ENCODE measurements at regions not wholly inside any gene's neighbourhood (a gene's known extent, or its start where the extent isn't known, plus 50 kb on each side); places are given as distances from the start of the nearest gene placed in this dataset.

DNA sequence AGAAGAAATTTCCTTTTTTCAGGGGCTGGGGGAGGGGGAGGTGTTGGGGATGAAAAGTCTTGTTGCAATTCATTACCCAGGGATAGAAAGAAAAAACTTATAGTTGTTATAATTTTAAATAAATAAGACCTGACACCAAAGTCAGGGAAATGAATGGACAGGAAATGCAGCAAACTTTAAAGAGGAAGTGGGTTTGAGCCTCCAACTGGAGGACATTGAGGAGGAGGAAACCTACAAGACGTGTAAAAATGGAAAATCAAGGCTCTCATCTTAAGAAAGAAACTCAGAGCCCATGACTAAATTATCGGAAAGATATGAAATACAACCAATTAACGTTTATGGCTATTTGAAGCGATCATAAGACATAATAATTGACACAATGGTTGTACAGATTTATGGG, 54.4 kb downstream of the NIBAN1 start:
- DNase-seq (ENCODE audit: low read depth) = no peak

DNA sequence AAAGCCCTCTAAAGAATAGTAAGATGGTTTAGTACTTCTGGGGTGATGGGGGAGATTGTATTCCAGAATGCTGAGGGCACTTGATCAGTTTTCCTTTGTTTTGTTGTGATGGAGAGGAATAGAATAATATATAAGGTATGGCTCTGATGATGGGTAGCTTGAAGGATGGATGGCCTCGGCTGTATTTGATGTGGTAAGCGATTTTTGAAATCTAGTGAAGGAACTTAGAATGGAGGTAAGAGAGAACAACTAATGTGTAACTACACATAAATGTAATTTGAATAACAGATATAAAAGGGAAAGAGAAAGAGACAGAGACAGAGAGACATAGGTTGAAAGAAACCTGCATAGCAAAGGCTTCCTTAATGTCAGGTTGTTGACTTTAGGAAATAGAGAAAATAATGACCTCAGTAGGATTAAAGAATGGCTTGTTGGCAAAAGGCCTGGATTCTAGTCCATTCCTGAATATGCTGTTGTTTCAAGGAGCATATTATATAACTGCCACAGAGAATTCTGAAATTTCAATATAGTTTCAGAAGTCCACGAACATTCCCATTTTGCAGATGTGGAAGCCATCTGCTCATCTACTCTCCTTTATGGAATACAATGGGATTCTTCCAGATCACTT, 58.7 kb downstream of the NIBAN1 start:
- DNase-seq (ENCODE audit: low read depth) = no peak

DNA sequence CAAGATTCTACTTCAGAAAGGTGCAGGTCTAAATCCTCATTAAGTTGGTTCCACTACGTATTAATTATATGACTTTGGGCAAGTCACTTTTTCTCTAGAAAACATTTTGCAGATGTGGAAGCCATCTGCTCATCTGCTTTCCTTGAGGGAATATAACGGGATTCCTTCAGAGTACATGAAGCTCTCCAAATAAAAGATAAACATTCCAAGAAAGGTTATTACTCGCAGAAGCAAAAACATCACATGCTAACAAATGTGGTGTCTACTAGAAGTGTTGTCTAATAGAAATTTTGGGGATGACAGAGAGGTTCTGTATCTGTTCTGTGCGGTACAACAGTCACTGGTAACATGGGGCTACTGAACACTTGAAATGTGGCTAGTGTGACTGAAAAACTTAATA, 60.2 kb downstream of the NIBAN1 start:
- no peak for DNase-seq (ENCODE audit: low read depth)

DNA sequence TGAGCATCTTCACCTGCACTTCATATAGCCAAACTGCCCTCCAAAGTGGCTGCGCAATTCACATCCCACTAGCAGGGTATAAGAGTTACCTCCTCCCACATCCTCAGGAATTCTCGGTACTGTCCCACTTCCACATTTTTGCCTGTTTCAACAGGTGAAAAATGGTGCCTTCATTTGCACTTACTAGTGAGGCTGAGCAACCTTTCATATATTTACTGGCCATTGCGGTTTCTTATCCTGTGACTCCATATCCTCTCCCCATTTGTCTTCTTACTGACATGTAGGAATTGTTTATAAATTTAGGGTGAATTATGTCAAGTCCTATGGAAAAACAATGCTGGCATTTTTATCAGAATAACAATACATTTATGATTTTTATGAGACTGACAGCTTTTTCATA, 61.9 kb downstream of the NIBAN1 start:
- no peak for DNase-seq (ENCODE audit: low read depth)

DNA sequence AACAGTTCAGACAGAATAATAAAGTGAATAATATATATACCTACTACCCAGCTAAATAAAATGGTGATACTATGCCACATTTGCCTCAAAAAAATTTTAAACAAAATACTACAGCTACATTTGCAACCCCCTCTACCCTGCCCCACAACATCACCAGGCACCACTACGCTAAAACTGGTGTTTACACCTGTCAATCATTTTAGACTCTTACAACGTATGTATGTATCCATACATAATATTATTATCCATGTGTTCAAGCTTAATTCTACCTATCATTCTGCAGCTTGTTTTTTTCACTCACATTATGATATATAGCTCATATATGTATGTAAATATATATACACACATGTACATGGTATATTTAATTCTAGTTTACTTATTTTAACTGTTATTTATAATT, 62.5 kb downstream of the NIBAN1 start:
- DNase-seq (ENCODE audit: low read depth) = no peak

DNA sequence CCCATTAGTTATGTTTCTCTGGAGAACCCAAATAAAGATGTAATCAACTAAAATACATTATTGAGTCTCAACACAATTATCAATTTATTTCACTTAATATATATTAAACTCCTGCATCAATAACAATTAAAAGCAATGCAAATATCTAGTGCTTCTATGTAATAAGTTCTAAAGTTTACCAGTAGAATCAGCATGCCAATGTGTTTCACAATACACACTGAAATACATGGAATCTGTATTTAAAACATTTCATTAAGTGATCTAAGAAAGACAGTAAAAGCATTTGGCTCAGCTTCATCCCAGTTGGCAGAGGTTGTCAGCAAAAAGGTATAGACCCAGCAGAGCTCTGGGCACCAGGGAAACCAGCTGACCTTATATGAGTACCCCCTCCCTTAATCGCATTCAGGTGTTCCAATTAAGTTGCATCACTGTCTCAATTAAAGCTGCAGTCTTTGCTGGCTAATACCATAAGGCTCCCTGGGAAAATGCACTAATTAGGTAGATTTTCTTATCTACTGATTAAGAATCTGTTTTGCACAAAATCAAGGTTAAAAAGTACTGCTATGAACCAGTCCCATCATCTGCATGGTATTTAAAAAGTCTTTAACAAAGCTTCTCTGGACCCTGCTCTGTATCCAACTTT, 63.1 kb downstream of the NIBAN1 start:
- DNase-seq (ENCODE audit: low read depth) = no peak

DNA sequence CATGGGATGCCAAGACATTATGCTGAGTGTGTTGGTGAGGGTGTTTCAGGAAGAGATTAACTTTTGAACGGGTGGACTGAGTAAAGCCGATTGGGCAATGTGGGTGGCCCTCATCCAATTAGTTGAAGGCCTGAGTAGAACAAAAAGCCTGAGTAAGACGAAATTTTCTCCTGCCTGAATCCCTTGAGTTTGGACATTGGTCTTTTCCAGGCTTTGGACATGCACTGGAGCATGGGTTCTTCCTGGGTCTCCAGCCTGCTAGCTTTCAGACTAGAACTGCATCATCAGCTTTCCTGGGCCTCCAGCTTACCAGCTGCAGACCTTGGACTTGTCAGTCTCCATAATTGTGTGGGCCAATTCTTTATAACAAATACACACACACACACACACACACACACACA, 63.6 kb downstream of the NIBAN1 start:
- no peak for DNase-seq (ENCODE audit: low read depth)

DNA sequence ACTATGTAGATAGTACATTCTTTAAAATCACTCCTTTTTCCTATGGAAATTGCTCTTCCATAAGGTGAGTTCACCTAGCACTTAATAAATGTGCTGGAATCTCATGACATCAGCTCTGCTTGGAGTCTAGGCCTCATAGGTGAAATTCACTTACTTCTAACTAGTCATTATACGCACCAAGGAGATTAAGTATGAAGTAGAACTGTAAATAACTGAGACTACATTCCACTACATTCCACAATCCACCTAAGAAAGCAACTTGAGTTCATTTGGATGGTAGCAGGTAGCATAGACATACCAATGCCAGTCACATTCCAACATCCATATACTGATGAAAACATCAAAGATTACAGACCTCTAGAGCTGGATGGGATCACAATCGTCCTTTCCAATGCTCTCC, 64.3 kb downstream of the NIBAN1 start:
- no peak for DNase-seq (ENCODE audit: low read depth)

DNA sequence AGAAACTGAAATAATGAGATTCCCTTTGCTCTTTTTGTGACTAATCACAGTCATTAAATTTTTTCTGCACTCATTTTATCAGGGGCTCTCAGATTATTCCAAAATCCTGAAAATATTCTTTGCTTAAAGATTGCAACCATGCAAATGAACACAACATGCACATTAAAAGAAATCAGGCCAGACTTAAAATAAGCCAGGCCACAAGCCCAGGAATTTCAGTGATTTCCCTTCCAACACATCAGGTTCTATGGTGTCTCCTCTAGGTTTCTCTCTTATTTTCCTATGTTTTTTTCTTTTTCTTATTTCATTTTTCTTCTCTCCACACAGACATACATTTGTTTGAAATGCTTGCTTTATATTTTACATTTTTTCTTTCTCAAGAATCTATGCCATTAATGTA, 65.3 kb downstream of the NIBAN1 start:
- DNase-seq (ENCODE audit: low read depth) = no peak

DNA sequence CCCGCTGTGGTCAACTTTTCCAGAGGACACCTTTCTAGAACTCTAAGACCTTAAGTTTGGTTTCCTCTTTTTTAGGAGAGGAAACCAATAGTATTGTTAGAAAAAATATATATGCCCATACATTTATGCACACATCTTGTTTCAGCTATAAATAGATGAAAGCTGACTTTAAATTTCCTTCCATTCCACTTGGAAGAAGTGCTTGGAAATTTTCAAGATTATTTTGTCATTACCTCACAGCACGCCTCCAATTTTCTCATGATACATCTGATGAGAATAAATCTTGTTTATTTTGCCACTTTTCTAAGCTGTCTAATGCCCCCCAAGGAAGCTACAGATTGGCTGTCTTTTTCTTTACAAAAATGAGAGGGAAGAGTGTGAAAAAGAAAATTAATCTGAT, 65.8 kb downstream of the NIBAN1 start:
- no peak for DNase-seq (ENCODE audit: low read depth)

DNA sequence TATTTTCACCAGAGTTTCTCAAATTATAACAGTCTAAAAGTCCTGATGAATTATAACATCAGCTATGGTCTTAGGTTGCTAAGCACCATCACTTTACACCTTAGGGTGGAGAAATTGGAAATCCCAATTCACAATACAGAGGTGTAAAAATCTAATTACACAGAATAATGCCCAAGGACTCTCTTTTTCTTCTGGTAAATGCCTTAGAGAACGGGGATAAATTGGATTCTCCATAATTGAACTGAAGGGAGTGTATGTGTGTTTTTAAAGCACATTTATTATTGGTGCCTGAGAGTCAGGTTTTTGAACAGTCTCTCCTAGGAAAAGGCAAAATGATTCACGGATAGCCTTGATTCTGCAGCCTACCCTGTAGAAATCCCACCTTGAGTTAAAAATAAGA, 66.8 kb downstream of the NIBAN1 start:
- no peak for DNase-seq (ENCODE audit: low read depth)

DNA sequence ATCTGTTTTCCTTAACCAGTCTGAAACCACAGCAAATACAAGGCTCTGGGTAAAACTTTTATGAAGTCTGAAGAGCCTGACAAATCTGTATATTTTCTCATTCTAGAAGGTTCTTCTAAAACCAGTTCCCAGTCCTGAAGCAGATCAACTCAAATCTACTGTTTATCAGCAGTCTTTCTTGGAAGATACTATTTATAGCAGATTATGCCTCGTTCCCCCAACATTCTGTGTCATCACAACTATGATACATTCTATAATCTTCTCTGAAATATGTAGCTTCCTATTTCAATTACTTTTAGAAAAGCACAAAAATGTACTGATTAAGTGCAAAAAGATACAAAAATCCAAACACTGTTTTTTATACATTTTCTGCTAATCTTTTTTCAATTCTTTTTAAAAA, 67.5 kb downstream of the NIBAN1 start:
- no peak for DNase-seq (ENCODE audit: low read depth)

DNA sequence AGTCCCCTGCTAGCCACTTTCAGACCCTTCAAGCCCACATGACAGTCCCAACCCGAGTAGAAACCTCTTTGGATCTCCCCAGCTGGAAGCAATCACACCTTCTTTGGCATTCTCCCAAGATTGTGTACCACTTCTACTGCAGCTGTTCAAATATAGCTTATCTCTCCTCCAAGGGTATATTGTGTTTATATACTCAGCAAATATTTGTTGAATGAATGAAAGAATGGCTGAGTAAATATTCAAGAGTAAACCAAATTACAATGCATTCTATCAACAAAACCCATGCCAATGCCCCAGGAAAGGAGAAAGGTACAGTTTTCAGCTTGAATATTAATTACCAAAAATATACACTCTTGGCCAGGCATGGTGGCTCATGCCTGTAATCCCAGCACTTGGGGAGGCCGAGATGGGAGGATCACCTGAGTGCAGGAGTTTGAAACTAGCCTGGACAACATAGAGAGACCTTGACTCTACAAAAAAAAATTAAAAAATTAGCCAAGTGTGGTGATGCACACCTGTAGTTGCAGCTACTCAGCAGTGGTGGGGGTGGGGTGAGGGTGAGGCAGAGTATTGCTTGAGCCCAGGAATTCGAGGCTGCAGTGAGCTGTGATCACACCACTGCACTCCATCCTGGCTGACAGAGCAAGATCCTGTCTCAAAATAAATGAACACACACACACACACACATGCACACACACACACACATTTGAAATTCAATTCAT, 68.5 kb downstream of the NIBAN1 start:
- no peak for DNase-seq (ENCODE audit: low read depth)

DNA sequence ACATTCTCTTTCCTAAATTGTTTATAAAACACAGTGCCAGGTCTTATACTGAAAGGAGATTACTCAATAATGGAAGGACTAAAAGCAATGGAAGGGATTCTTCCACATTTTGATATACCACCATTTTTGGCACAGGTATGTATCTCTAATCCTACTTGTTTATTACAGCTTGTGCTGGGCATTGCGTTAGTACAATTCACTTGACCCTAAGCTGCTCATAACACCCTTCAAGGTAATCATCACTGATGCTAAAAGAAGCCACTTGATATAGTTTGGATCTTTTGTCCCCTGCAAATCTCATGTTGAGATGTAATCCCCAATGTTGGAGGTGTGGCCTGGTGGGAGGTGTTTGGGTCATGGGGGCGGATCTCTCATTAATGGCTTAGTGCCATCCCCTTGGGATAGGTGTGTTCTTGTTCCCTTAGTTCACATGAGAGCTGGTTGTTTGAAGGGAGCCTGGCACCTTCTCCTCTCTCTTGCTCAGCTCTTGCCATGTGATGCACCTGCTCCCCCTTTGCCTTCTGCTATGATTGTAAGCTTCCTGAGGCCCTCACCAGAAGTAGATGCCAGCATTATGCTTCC, 71.1 kb downstream of the NIBAN1 start:
- no peak for DNase-seq (ENCODE audit: low read depth)

DNA sequence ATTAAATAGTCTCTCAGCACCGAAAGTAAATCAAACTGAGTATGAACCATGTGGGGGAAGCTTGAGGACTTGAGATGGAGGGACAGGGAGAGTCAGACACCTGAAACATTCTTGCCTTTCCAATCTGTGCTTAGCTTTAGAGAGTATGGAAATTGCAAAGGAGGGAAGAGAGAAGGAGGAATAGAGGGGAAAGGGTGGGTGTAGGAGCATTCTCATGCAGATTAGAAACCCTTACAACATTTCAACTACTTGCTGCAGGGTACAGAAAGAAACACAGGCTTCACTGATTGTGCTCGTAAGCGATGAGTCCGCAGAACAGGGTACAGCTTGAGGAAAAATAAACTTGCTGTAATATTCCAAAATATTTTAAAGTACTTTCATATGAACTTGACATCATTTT, 73.8 kb downstream of the NIBAN1 start:
- no peak for DNase-seq (ENCODE audit: low read depth)

DNA sequence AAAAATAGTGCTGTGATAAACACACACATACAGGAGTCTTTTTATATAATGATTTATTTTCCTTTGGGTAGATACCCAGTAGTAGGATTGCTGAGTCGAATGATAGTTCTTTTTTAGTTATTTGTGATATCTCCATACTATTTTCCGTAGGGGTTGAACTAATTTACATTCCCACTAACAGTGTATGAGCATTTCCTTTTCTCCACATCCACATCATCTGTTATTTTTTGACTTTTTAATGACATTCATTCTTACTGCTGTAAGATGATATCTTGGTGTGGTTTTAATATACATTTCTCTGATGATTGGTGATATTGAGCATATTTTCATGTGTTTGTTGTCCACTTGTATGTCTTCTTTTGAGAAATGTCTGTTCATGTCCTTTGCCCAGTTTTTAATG, 78.3 kb downstream of the NIBAN1 start:
- DNase-seq (ENCODE audit: low read depth) = no peak

DNA sequence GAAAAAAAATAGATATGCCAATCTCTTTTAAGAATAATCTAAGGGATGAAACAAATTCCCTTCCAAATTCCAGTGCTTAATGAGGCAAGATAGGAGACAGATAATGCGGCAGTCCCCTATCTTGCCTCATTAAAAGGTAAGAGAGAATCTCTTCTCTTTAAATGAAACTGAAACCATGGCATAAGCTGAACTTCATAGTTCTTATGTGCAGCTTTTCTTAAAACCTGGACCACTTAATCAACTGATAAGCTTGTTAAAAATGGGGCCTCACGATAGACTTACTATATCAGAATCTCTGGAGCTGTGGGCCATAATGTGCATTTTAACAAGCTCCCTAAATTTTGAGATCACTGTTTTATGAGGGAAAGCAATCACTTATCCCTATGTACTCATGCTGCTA, 79.2 kb downstream of the NIBAN1 start:
- no peak for DNase-seq (ENCODE audit: low read depth)

DNA sequence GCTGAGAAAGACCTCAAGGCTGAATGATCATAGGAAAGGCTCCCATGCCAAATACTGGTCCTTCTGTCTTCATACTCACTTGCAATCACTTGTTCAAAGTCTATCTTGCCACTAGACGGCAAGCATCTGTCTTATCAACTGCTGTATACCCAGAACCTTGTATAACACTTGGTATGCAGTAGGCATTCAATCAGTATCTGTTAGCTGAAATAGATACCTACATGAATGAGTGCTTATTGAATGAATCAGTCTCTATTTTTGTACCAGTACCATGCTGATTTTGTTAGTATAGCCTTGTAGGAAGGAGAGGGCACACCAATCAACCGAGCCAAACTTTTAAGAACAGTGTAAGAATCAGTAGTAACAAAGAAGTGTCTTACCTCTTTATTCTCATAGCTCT, 80.6 kb downstream of the NIBAN1 start:
- DNase-seq (ENCODE audit: low read depth) = no peak

DNA sequence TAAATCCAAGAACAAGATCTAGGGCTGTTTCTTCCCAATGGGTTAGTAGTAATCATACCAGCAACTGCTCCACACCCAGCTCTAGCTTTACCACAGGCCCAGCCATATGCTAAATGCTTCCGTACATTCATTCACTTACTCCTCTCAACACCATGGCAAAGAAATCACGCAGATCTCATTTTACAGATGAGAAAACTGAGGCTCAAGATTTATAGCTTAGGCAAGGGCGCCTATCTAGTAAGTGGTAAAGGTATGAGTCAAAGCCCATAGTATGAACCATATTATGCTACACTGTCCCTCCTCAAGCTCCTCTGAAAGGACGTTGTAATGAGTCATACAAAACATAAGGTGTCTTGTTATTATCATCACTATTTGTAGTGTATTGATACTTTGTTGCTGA, 82.2 kb downstream of the NIBAN1 start:
- DNase-seq (ENCODE audit: low read depth) = no peak

DNA sequence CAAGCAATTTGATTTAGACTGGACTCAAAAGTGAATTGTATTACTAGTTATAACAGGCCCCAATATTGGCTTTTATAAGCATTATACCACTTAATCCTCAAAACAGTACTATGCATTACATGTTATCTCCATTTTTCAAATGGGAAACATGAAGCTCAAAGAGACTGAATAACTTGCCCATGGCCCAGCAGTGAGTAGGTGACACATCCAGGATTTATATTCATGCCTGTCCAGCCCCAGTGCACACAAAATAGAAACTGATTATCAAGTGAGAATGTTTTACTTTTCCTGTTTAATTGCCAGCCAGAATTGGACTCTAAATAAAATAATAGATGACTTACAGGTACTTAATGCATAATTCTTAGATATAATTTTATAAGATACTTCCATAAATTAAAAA, 82.9 kb downstream of the NIBAN1 start:
- DNase-seq (ENCODE audit: low read depth) = no peak

DNA sequence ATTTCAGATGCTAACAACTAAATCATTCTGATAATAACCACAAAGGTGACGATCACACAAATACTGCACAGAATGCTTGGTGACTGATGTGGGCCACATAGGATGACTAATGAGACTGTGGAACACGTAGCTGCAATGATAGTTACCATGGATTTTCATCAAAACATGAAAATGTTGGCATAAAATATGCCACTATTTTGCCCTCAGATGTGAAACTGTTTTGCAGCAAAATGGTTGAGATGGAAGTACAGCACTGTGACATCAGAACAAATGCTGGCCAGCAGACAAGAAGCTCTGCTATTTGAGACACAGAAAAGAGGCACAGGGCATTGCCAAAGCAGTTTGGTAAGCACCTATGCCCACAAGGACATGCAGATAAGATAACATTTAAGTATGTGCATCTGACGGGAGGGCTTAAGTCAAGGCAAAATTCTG, 83.8 kb downstream of the NIBAN1 start:
- no peak for DNase-seq (ENCODE audit: low read depth)

DNA sequence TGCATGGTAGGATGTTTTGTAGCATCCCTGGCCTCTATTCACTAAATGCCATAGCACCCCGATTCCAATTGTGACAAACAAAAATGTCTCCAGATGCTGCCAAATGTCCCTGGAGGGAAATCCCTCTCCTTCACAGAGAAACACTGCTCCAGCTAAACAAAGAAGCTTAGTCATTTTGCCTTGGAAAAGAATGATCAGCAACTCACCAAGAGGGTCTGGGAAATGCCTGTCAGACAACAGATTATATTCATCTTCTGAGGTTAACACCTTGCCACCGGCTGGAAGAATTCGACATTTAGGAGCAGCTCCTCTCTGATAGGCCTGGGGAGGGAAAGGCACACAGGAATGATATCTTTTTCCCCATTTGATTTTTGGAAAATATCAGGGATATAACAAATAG, 84.4 kb downstream of the NIBAN1 start:
- DNase-seq (ENCODE audit: low read depth) = no peak

DNA sequence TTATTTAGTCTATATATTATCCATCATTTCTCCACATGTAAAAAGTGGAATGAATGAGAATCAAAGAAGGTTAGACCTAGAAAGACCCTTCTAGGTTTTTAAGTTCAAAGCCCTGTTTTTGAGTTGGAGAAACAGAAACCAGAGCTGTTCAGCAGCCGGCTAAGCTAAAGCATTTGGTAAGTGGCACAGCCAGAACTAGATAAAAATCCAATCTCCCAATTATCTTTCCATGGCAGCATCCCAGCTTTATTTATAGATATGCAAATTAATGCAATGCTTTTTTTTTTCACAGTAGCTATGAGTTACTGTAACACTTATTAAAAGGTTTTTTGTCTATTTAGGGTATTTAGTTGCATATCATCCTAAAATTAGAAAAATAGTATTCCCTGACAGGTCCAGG, 85.1 kb downstream of the NIBAN1 start:
- DNase-seq (ENCODE audit: low read depth) = no peak
